Thoracic aorta (tissue), 2 donors: ENCODE measurements at regions not wholly inside any gene's neighbourhood (a gene's known extent, or its start where the extent isn't known, plus 50 kb on each side); places are given as distances from the start of the nearest gene placed in this dataset.

Source experiments
- ATAC-seq: fragments of 150-250 bp; one replicate; pipeline ENCODE4 v1.8.0; 2017; ENCODE audit warnings: low read depth; ENCODE audit not compliant: insufficient number of reproducible peaks, low FRiP score
- DNase-seq: peaks from one replicate; pipeline ENCODE4 v3.0.0-alpha.2; 2020; ENCODE audit warnings: low spot score
- H3K27ac ChIP-seq, 2 donors: fragments of 200-600 bp; sonication (generic); 1 replicate in 1 of 2; 2 replicates in 1 of 2; pipeline ENCODE4 v1.5.1; 2016; ENCODE audit warnings: mild to moderate bottlenecking in 2 of 2, moderate library complexity in 2 of 2
- H3K27me3 ChIP-seq: fragments of 200-600 bp; sonication (generic); replicated peaks from 2 replicates; pipeline ENCODE4 v1.6.0; 2016; ENCODE audit warnings: mild to moderate bottlenecking; ENCODE audit not compliant: insufficient read depth
- H3K36me3 ChIP-seq: fragments of 200-600 bp; sonication (generic); one replicate; pipeline ENCODE4 v1.5.1; 2016
- H3K4me1 ChIP-seq, 2 donors: fragments of 200-600 bp; sonication (generic); 1 replicate in 1 of 2; 2 replicates in 1 of 2; pipeline versions ENCODE4 v1.5.1 to v1.6.0; 2016; ENCODE audit warnings: low read depth in 2 of 2, mild to moderate bottlenecking in 1 of 2; ENCODE audit not compliant: control insufficient read depth in 1 of 2
- H3K4me3 ChIP-seq: fragments of 200-600 bp; sonication (generic); 2 replicates; pipeline ENCODE4 v1.5.1; 2016; ENCODE audit warnings: mild to moderate bottlenecking
- H3K9me3 ChIP-seq: fragments of 200-600 bp; sonication (generic); 2 replicates; pipeline ENCODE4 v1.5.1; 2016
- CTCF ChIP-seq: fragments of 200-600 bp; sonication (generic); IDR thresholded peaks from one replicate; pipeline ENCODE4 v1.5.1; 2019; ENCODE audit warnings: antibody characterized with exemption

- Histone ChIP-seq H3K4me3 (no peak overlapping the region), H3K27ac (no peak overlapping the region), H3K9me3 (no peaks in the 10 kb centered on the region), H3K36me3 (no peaks in the 10 kb centered on the region), H3K4me1 (no peaks in the 10 kb centered on the region), H3K27me3 (no peaks in the 10 kb centered on the region)
- TF ChIP-seq CTCF, result no peak
- DNase-seq (no peak), ATAC-seq (no peak)
These were observed 233.6 kb upstream of the RMST start for GRCh38 chr12:97229004-97229403.

GRCh38 chr12:97235102-97235501, 227.5 kb upstream of the RMST start:
- Histone ChIP-seq H3K36me3 (no peaks in the 10 kb centered on the region), H3K4me1 (no peaks in the 10 kb centered on the region), H3K27me3 (no peaks in the 10 kb centered on the region), H3K9me3 (no peaks in the 10 kb centered on the region), H3K27ac (no peak overlapping the region), H3K4me3 (no peak overlapping the region)
- DNase-seq (no peak), ATAC-seq (no peak)
- no peak for TF ChIP-seq CTCF

GRCh38 chr12:97246368-97246767, 216.2 kb upstream of the RMST start:
- TF ChIP-seq CTCF, result no peak
- Histone ChIP-seq H3K4me3 (no peak overlapping the region), H3K4me1 (no peaks in the 10 kb centered on the region), H3K27ac (no peak overlapping the region), H3K36me3 (no peaks in the 10 kb centered on the region), H3K9me3 (no peaks in the 10 kb centered on the region), H3K27me3 (no peaks in the 10 kb centered on the region)
- DNase-seq, result no peak
- ATAC-seq, result no peak

- no peak for ATAC-seq
- Histone ChIP-seq H3K9me3 (no peaks in the 10 kb centered on the region), H3K4me3 (no peak overlapping the region), H3K36me3 (no peaks in the 10 kb centered on the region), H3K4me1 (no peaks in the 10 kb centered on the region), H3K27ac (no peak overlapping the region), H3K27me3 (no peaks in the 10 kb centered on the region)
- no peak for DNase-seq
- TF ChIP-seq CTCF, result no peak
These were observed 212.1 kb upstream of the RMST start for GRCh38 chr12:97250483-97250882.

- H3K4me1 ChIP-seq, result no peaks in the 10 kb centered on the region
- no peak overlapping the region for H3K4me3 ChIP-seq
- DNase-seq, result no peak
- no peak overlapping the region for H3K27ac ChIP-seq
- TF ChIP-seq CTCF, result no peak
- no peaks in the 10 kb centered on the region for H3K36me3 ChIP-seq
- ATAC-seq, result no peak
- H3K27me3 ChIP-seq, result no peaks in the 10 kb centered on the region
- H3K9me3 ChIP-seq, result no peaks in the 10 kb centered on the region
These were observed 204.9 kb upstream of the RMST start for GRCh38 chr12:97257726-97258125.
